Stimulated activated CD4-positive, alpha-beta T cell treated with anti-CD3 and anti-CD28 coated beads, Interleukin-2, amount 100 ng/mL, for 24 hours (primary cell): ENCODE measurements at regions not wholly inside any gene's neighbourhood (a gene's known extent, or its start where the extent isn't known, plus 50 kb on each side); places are given as distances from the start of the nearest gene placed in this dataset.
"Not testable (repeated sequence)": the region's sequence is repeated elsewhere in the genome, so short reads cannot be mapped to it uniquely, and the experiment has no call there.

Experiments
- DNase-seq, 2 donors: peaks; one replicate each; pipeline ENCODE4 v3.0.0-alpha.2; 2020

- peak in 1 of 2 donors; percentile 6 for DNase-seq
These were observed 258.6 kb upstream of the TCERG1L start for GRCh38 chr10:131569851-131570715.

- DNase-seq: no peak
These were observed 259.3 kb upstream of the TCERG1L start for GRCh38 chr10:131570716-131571307.

DNA sequence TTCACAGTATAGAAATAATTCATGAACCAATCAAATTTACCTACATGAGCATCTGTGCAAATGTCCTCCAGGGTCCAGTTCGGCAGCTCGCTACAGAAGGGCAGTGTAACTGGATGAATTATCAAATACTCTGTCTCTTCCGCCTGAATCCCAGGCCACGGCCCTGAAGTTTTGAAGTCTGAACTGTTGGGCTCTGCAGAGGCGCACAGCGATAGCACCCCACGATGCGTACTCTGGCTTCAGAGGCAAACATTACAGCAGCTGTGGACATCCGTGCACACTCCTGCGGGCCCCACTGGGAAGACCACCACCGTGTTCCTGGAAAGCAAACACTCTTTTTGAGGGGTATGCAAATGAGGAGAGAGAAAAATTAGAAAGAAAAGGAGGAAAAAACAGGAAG is 259.8 kb upstream of the TCERG1L start:
- DNase-seq: no peak

DNA sequence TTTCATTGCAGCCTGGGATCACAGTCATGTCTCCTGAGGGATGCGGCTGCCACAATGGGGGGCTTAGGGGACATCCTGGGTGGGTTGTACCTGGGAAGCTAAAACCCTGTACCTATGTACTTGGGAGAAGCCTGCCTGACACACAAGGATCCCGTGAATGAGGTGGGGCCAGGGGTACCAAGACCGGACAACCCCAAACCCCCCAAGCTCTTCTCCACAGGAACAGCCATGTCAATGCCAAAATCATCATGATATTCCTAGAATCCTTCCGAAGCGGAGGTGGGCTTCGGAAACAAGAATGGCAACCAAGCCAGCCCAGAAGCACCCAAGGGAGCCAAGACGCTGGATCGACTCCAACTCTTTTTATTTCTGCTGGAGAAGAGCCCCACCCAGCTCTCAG is 260.3 kb upstream of the TCERG1L start:
- no peak for DNase-seq

- DNase-seq: no peak
These were observed 261.7 kb upstream of the TCERG1L start for GRCh38 chr10:131573256-131573655.

GRCh38 chr10:131573707-131574106 is 262.2 kb upstream of the TCERG1L start:
- no peak for DNase-seq

DNA sequence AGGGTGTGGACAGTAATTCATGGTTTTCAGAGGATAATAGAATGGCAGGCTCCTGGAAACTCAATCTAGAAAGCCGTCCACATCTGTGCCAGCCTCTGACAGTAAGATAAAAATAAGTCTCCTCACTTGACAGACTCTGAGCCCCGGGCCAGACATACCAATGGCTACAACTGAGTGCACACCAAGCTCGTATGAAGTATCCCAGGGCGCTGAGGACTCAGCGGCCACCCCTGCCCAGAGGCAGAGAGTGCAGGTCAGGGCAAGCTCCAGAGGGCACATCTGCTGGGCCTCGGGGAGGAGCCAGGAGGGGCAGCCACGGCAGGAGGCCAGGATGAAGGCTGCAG is 262.8 kb upstream of the TCERG1L start:
- no peak for DNase-seq

DNA sequence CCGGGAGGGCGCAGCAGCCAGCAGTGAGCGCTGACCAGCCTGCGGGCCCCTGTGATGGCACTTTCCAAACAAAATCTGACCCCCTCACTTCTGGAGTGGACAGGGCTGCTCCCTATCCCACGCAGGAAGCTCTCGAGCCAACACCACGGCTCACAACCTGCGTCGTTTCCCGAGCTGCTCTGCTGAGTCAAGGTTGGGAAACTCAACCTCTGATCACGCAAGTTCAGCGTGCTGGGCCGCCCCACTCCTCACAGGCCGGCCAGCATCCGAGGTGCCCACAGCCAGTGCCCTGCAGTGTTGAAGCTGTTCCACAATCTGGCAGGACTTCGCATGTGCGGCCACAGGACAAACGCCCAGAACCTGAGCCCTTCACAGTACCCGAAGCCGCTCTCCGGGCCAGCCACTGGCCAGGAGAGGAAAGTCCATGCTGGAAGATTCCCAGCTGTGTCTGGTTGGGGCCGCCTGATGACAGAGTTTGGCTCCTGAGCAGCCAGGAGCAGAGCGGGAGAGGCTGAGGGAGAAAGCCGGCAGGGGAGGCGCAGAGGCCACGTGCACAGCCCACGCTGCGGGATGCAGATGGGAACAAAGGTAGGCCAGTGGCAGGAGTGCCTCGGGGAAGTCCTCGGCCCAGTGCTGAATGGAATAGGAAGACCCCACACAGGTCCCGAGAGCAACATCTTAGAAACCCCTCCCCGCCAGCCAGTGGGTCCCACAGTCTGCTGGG is 263.3 kb upstream of the TCERG1L start:
- DNase-seq: no peak

DNA sequence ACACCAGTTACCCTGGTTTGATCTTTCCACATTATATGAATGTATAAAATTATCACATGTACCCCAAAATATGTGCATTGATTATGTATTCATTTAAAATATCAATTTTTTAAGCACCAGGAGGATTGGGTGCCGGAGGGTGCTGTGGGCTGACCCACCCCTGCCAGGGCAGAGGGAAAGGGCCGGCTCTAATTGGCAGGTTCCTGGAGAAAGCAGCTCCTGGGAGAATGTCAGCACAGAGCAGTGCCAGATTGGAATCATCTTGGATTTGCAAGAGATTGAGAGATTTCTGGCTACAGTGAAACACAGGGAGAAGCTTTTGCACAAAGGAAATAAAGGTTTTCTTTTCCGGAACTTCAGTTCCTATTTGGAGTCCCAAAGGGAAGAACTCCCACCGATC is 264.4 kb upstream of the TCERG1L start:
- no peak for DNase-seq

- DNase-seq: no peak
These were observed 265.0 kb upstream of the TCERG1L start for GRCh38 chr10:131576341-131577177.

- DNase-seq: no peak
These were observed 265.6 kb upstream of the TCERG1L start for GRCh38 chr10:131577178-131577555.

DNA sequence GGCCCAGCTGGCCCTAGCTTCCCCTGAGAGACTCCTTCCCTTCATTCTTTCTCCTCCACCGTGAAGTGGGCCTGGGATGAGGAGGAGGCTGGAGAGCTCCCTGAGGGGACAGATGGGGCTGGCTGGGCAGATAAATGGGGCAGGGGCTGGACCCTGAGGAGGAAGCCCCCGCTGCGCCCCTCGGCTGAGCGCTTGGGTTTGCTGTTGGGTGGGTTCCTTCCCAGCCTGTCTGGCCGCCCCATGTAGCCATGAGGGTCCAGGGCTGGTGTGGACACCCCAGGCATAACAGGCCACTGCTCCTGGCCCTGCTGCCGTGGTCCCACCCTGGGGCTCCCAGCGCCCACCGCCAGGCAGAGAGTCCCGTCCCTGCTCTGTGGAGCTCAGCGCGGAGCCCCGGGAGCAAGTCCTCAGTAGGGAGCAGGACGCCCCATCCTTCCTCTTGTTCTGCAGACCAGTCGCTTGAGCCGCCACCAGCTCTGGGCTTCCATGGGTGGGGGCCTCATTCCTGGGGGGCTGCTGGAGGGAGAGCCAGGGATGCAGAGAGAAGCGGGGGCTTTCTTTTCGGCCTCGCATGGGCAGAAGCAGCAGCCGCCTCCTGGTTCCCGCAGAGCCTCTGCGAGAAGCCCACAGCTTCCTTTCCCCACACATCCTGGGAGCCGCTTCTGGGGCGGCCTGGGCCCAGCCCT is 266.4 kb upstream of the TCERG1L start:
- DNase-seq: no peak

- DNase-seq: no peak
These were observed 267.0 kb upstream of the TCERG1L start for GRCh38 chr10:131578472-131578970.

DNA sequence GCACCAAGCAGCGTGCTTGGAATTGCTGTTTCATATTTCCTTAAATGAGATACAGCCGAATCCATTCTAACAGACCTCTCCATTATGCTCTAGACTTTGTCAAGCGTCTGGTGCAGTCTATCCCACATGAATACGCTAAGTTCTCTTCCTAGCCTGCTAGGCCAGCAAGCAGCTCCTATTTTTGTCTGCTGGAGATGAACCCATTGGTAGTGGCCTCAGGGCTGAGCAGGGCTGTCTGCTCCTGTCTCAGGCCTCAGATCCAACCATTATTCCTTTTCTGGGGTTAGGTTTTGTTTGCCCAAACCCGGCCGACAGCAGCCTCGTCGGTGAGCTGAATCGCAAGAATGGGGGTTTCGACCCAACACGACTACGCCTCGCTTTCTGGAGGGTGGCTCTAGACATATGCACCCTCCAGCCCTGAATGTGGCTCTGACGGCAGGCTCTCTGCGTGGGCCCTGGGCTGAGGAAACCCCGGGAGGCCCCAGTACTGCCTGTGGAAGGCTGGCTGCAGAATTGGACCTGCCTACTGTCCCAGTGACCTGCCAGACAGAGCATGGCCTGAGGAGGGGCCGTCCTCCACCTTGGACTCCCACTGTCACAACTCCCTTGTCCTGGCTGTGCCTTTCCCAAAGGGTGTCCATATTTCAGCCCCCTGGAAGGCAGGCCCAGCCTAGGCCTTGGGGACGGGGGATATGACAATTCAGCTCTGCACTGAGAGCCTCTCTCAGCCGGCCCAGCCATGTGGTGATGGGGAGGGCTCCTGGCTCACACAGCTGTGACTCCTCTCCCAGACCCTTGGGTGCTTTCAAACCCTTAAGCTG is 267.9 kb upstream of the TCERG1L start:
- no peak for DNase-seq

DNA sequence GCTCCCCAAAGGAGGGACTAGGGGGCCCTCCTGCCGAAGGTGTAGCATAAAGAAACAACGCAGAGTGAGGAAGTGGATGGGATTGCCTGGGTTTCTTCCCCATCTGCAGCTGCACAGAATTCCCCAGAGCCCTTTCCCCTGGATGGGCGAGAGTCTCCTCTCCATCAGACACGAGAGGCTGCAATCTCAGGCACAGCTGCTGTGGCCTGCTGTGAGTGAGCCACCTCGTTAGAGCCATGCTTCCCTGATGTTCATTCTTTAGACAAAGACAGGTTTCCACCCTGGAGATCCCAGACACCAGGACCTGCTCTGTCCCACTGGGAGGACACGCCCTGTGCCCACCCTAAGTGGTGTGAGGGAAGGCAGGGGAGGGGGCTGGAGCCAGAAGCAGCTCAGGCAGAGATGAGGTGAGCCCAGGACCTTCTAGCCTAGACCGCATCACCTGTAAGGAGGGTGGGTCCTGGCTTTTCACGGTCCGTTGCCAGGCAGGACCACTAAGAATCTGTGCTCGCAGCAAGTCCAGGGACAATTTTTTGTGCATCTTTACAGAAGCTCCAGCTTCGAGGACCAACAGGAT is 268.6 kb upstream of the TCERG1L start:
- no peak for DNase-seq

- no peak for DNase-seq
These were observed 269.2 kb upstream of the TCERG1L start for GRCh38 chr10:131580674-131581073.

DNA sequence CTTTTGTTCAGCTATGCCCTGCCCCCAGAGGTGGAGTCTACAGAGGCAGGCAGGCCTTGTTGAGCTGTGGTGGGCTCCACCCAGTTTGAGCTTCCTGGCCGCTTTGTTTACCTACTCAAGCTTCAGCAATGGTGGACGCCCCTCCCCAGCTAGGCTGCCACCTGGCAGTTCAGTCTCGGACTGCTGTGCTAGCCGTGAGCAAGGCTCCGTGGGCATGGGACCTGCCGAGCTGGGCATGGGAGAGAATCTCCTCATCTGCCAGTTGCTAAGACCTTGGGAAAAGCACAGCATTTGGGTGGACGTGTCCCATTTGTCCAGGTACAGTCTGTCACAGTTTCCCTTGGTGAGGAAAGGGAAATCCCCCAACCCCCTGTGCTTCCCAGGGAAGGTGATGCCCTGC is 270.0 kb upstream of the TCERG1L start:
- not testable (repeated sequence) for DNase-seq

- DNase-seq: no peak
These were observed 272.8 kb upstream of the TCERG1L start for GRCh38 chr10:131584287-131584686.

DNA sequence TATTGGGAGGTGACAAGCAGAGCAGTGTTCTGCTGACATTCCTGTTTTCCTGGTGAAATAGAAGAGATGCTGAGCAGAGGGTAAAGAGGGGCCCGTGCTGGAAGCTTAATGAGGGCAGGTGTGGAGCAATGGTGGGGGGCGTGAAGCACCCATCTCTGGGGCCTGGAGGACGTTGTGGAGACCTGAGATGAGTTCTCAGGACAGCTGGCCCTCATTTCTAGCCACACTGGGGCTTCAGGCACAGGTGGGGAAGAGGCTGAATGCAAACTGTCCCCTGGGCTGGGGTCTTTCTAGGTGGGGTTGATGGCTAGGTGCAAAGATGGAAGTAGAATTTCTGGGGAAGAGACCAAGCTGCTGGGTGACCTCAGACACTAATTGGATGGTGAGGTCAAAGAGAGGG is 274.2 kb upstream of the TCERG1L start:
- no peak for DNase-seq

DNA sequence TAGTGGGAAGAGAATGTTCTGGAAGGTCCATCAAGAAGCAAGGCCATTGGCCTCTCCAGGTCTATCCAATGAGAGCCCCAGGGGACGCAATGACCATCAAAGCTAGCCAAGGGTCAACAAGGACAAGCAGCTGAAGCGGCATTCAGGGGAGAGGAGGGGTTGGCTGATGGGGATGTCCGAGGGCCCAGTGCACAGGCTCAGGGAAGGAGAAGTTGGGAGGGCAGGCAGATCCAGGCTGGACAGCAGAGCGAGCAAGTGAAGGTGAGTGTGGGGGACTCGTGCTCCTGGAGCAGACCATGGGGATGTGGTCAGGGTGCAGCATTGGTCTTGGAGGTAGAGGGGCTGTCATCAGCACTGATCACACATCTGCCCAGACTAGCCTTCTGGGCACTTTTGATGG is 275.4 kb upstream of the TCERG1L start:
- no peak for DNase-seq
